Gastroesophageal sphincter (tissue), 4 donors: ENCODE measurements at regions not wholly inside any gene's neighbourhood (a gene's known extent, or its start where the extent isn't known, plus 50 kb on each side); places are given as distances from the start of the nearest gene placed in this dataset.

Experiments
- ATAC-seq: fragments of 150-250 bp; one replicate; pipeline ENCODE4 v1.9.1; 2016; ENCODE audit warnings: mild to moderate bottlenecking, moderate library complexity
- H3K27ac ChIP-seq, 4 donors: fragments of 200-600 bp; sonication (generic) in 3 of 4; 1 replicate in 3 of 4; 2 replicates in 1 of 4; pipeline ENCODE4 v1.5.1; 2016 to 2019
- H3K27me3 ChIP-seq: fragments of 200-600 bp; sonication (generic); one replicate; pipeline ENCODE4 v1.5.1; 2019
- H3K36me3 ChIP-seq, 2 donors: fragments of 200-600 bp; sonication (generic); one replicate each; pipeline ENCODE4 v1.5.1; 2019; ENCODE audit warnings: control low read depth in 1 of 2
- H3K4me1 ChIP-seq, 3 donors: fragments of 200-600 bp; sonication (generic); 1 replicate in 2 of 3; 2 replicates in 1 of 3; pipeline ENCODE4 v1.5.1; 2016 to 2019; ENCODE audit warnings: control low read depth in 2 of 3
- H3K4me3 ChIP-seq, 2 donors: fragments of 200-600 bp; sonication (generic); one replicate each; pipeline ENCODE4 v1.5.1; 2019; ENCODE audit warnings: mild to moderate bottlenecking in 1 of 2, moderate library complexity in 1 of 2
- H3K9me3 ChIP-seq, 3 donors: fragments of 200-600 bp; sonication (generic); one replicate each; pipeline ENCODE4 v1.5.1; 2017 to 2019; ENCODE audit warnings: control low read depth in 2 of 3
- EP300 ChIP-seq: sonication (generic); formaldehyde crosslinking; IDR thresholded peaks from one replicate; pipeline ENCODE4 v1.6.1; 2017; ENCODE audit warnings: antibody characterized with exemption, mild to moderate bottlenecking
- POLR2A ChIP-seq, 2 donors: fragments of 450-650 bp; IDR thresholded peaks; one replicate each; pipeline ENCODE4 v1.6.1; 2017; ENCODE audit warnings: antibody characterized with exemption in 2 of 2, mild to moderate bottlenecking in 2 of 2, moderate library complexity in 1 of 2
- POLR2AphosphoS5 ChIP-seq: sonication (generic); formaldehyde crosslinking; IDR thresholded peaks from one replicate; pipeline ENCODE4 v1.6.1; 2017; ENCODE audit warnings: antibody characterized with exemption
- WGBS, 2 donors: methylation state at CpG; one replicate each; pipeline ENCODE4 v1.1.5; 2018; ENCODE audit warnings: low coverage in 1 of 2; 5-methylcytosine and 5-hydroxymethylcytosine counted together
- TF ChIP-seq, protein P1 (sequence below), 4 experiments: fragments of 200-600 bp in 2 of 4; fragments of 450-650 bp in 2 of 4; sonication (generic) in 1 of 4; IDR thresholded peaks; one replicate each; pipeline ENCODE4 v1.5.1; 2017 to 2019; ENCODE audit warnings: antibody characterized with exemption in 4 of 4, mild to moderate bottlenecking in 2 of 4, moderate library complexity in 2 of 4

DNA sequence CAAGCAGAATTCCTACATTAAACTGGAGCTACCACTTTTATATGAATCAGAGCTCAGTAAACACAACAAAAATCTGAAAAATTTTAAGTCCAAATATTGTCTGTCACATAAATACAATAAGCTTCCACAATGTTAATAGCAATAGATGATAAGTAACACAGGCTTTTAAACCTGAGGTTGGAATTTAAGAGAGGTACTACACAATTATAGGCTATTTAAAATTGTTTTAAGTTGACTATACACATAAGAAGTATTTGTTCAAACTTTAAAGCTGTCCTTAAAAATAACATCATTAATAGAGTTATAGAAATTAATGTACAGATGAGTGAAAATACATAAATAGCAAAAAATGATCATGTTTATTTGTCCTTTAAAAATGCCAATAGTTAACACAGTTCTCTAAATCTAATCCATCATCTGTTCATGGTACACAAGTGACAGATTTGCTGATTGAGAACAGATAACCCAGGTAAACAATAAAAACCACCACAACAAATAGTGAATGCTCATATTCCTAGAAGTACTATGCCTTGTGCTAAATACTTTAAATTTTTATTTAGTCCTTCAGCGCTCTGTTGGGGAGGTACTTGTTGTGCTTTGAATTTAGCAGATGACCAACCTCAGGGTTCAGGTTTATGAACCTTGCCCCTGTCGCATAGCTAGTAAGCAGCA is 382.3 kb upstream of the ID4 start:
- Histone ChIP-seq H3K27ac (no peak overlapping the region), H3K4me3 (no peak overlapping the region), H3K4me1 (no peaks in the 10 kb centered on the region), H3K27me3 (no peaks in the 10 kb centered on the region), H3K9me3 (no peaks in the 10 kb centered on the region), H3K36me3 (no peaks in the 10 kb centered on the region)
- no peak for TF ChIP-seq POLR2A (IDR thresholded peaks at IDR 0.05)
- TF ChIP-seq POLR2AphosphoS5, result no peak
- 94 to 100% methylated on average over 2 of the region's 2 CpGs for WGBS, 2 donors
- no peak for ATAC-seq

DNA sequence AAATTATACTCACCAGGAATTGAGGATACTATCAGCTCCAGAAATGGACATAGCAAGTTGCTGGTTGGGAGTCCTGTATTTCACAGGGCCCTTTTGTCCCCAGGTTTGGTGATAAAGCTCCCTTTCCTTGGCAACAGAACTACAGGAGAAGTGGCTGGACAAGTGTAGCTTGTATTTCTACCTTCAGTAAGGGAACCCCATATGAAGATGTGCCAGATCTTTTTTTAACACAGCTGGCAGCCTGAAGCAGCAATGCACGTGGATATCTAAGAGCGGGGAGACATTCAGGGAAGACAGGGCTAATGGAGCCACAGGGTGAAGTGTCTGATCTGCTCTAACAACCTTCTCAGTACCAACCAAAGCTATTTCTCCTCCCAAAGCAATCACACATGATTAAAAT is 373.9 kb upstream of the ID4 start:
- Histone ChIP-seq H3K27ac (no peak overlapping the region), H3K4me3 (no peak overlapping the region), H3K4me1 (peaks cover 0 to 16% (median 0%) of the 10 kb centered on the region in 3 donors), H3K27me3 (no peaks in the 10 kb centered on the region), H3K36me3 (no peaks in the 10 kb centered on the region), H3K9me3 (no peaks in the 10 kb centered on the region)
- TF ChIP-seq EP300 (no peak), POLR2AphosphoS5 (no peak), POLR2A (IDR thresholded peaks at IDR 0.05) (no peak)
- TF ChIP-seq, protein P1, sequence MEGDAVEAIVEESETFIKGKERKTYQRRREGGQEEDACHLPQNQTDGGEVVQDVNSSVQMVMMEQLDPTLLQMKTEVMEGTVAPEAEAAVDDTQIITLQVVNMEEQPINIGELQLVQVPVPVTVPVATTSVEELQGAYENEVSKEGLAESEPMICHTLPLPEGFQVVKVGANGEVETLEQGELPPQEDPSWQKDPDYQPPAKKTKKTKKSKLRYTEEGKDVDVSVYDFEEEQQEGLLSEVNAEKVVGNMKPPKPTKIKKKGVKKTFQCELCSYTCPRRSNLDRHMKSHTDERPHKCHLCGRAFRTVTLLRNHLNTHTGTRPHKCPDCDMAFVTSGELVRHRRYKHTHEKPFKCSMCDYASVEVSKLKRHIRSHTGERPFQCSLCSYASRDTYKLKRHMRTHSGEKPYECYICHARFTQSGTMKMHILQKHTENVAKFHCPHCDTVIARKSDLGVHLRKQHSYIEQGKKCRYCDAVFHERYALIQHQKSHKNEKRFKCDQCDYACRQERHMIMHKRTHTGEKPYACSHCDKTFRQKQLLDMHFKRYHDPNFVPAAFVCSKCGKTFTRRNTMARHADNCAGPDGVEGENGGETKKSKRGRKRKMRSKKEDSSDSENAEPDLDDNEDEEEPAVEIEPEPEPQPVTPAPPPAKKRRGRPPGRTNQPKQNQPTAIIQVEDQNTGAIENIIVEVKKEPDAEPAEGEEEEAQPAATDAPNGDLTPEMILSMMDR (IDR thresholded peaks at IDR 0.05), result no peak
- WGBS, 2 donors, result no CpG with 5 or more reads among the region's 2 CpGs
- ATAC-seq, result no peak

DNA sequence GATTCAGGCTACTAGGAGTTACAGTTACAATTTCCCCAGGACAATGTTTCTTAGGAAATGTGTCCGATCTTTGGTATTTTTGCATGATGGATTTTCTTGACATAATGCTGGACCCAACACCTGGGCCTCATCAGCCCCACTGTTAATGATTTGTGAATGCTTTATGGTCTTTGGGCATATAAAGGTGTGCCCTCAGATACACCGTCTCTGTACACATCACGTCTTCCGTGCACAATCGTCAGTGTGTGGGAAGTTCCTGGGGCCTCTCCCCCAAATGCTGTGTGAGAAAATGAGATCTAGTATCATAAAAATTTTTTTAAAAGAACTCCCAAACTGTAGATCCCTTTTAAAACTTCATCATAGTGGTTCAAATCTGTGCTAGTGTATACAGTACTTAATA is 373.2 kb upstream of the ID4 start:
- WGBS, 2 donors, result 83 to 88% methylated on average over 4 to 5 of the region's 5 CpGs
- Histone ChIP-seq H3K4me3 (no peak overlapping the region), H3K9me3 (no peaks in the 10 kb centered on the region), H3K27ac (no peak overlapping the region), H3K4me1 (peaks cover 0 to 16% (median 0%) of the 10 kb centered on the region in 3 donors), H3K27me3 (no peaks in the 10 kb centered on the region), H3K36me3 (no peaks in the 10 kb centered on the region)
- TF ChIP-seq POLR2AphosphoS5, result no peak
- TF ChIP-seq, protein P1 (IDR thresholded peaks at IDR 0.05), result no peak
- no peak for TF ChIP-seq EP300
- no peak for TF ChIP-seq POLR2A (IDR thresholded peaks at IDR 0.05)
- no peak for ATAC-seq

DNA sequence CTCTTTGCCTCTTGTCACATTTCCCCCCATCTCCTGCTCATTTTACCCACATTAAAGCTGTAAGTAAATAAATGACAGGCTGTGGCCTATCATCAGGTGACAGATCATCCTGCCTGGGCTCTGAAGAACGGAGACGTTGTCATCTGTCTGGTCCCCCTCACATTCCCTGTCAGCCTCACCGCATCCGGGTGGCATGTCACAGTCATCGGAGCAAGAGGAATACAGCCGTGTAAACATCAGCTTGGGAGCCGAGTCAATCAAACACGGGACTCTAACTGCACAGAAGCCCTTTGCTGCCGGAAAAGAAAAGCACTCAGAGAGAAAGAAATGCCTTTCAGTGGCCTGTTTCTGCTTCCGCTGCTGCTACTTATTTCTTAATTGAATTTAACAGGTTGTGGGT is 371.9 kb upstream of the ID4 start:
- no peaks in the 10 kb centered on the region for H3K36me3 ChIP-seq
- no peaks in the 10 kb centered on the region for H3K9me3 ChIP-seq
- WGBS, 2 donors, result 69 to 93% methylated on average over 3 to 5 of the region's 10 CpGs
- no peaks in the 10 kb centered on the region for H3K27me3 ChIP-seq
- peaks cover 0 to 16% (median 0%) of the 10 kb centered on the region in 3 donors for H3K4me1 ChIP-seq
- H3K4me3 ChIP-seq, result no peak overlapping the region
- no peak for ATAC-seq
- no peak for TF ChIP-seq POLR2A (IDR thresholded peaks at IDR 0.05)
- TF ChIP-seq, protein P1 (IDR thresholded peaks at IDR 0.05), result no peak
- no peak for TF ChIP-seq EP300
- no peak for TF ChIP-seq POLR2AphosphoS5
- peak overlapping the region in 1 of 4 donors; percentile 36 for H3K27ac ChIP-seq

DNA sequence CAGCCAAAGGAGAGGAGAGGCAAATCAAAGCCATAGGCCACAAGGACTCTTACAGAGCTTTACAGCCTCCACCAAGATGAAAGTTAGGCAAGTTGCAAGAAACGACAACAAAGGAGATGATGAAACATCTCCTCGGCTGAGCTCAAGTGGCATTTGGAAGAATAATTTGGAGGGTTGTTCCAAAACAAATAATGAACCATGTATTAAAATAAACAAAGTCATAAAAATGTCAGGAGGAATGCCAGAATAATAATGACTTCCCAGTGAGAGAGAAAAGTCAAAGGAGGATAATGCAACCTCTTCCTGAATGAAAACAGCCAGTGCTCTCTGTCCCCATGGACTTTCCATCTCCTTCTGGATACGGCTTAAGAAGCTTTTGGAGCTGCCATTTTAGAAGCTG is 371.4 kb upstream of the ID4 start:
- 17 to 34% methylated on average over 3 of the region's 3 CpGs for WGBS, 2 donors
- H3K4me3 ChIP-seq, result no peak overlapping the region
- no peaks in the 10 kb centered on the region for H3K27me3 ChIP-seq
- ATAC-seq, result peak; percentile 55
- H3K36me3 ChIP-seq, result no peaks in the 10 kb centered on the region
- TF ChIP-seq, protein P1 (IDR thresholded peaks at IDR 0.05), result no peak
- TF ChIP-seq POLR2A (IDR thresholded peaks at IDR 0.05) (no peak), POLR2AphosphoS5 (no peak), EP300 (no peak)
- H3K9me3 ChIP-seq, result no peaks in the 10 kb centered on the region
- peaks cover 0 to 16% (median 0%) of the 10 kb centered on the region in 3 donors for H3K4me1 ChIP-seq
- H3K27ac ChIP-seq, result peak overlapping the region in 1 of 4 donors; percentile 36
